Putamen (tissue), 1 donor: ENCODE measurements at regions not wholly inside any gene's neighbourhood (a gene's known extent, or its start where the extent isn't known, plus 50 kb on each side); places are given as distances from the start of the nearest gene placed in this dataset.
"Not testable (repeated sequence)": the region's sequence is repeated elsewhere in the genome, so short reads cannot be mapped to it uniquely, and the experiment has no call there.

Source experiments
- DNase-seq: peaks from one replicate; pipeline ENCODE4 v3.0.0-alpha.2; 2016; ENCODE audit warnings: low spot score

DNA sequence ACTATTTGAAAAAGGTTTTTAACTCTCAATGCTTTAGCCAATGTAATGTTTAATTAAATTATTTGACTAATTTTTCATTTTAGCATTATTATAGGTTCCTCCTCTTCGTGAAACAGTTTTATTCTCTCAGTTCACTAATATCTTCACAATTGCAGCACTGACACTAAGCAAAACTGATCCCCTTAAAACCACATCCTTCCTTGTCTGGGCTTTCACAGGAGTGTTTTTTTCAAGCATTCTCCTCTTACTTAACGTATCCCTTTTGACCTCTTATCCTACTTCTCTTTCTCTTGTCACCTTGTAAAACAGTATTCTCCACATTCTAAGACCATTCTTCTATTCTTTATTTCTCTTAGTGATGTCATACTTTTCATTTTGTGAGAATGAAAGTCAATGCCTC lies 112.8 kb downstream of the DSC3 start:
- DNase-seq = no peak

DNA sequence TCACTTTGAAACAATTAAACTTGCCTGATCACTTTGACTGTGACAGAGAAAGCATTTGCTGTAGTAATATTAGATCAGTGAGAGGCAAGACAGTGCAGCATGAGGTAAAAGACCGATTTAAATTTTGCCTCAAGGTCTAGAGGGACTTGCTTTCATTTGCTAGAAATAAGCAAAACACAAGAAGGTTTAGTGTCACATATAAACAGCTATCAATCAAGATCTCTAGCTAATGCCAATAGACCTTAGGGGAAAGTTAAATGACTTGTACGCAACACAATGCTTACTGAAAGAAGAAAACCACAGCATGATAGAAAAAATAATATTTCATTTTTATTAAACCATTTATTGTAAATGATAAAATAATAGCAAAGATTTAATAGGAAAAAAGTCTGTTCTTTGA lies 113.5 kb downstream of the DSC3 start:
- DNase-seq = no peak

DNA sequence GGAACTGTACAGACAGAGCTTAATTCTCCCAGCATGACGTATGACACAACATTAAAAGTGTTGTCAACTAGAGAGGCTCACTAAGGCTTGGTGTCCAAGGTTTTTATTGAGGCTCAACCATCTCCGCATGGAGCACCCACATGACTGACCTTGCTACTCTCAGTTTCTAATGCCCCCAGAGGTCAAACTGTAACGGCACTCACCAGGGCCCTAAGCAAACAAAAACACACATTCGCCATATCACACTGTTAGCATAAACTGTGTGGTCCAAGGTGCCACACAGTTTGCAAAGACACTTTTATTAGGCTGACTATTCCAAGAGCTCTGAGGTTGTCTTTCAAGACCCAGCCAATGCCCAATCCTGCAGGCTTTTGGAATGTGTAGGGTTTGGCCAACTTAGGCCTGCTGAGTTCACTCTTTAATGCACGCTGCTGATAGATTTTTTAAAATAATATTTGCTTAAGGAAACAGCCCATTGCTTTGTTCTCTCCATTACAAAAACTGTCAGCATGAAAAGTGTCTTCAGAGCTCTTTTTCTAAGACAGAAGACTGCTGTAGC lies 114.9 kb downstream of the DSC3 start:
- no peak for DNase-seq

DNA sequence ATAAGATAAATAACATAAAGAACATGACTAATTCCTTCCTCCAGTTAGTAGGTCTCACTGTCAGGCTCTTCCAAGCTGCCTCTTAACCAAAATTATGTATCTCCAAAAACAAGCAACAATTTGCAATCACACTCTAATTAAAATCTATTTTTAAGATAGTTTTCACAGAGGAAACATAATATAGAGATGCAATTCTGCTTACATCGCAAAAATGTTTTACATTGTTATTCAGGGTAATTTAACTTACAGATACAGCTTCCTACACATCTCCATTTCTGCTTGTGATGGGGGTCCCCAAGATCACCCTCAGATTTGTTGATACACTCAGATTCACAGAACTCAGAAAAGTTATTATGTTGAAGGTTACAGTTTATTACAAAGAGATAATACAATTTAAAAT lies 115.5 kb downstream of the DSC3 start:
- DNase-seq = no peak

DNA sequence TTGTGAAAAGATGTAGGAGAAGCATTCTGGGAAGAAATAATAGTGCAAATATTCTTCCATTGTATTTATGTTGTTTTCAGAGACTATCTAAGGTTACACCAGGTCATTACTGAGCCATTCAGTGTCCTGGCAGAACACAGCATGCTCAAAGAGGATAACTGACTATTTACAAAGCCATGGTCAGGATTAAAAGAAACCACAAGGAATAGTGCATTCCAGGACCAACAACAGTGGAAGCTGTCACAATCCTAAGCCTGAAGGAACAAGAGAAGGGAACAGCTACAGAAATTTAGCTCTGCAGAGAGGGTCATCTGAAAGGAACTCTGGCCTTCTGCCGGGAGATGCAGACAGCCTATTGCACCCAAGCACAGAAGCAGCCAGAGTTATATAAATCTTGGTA lies 116.7 kb downstream of the DSC3 start:
- no peak for DNase-seq

DNA sequence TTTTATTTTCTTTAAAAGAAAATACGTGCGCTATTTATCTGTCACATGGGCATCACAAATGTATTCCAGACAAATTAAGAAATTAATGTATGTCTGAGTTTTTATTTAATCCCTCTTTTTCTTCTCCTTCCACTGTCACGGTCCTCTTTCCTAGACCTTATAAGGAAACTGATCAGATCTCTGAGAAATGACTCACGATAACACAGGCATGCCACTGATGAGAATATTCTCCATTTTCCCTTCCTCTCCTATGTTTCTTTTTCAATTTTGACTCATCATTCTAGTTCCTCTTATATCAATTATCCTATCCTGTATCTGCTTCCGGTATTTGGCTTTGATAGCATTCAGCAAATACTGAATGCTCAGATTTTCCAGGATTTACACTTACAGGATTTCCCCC lies 121.8 kb downstream of the DSC3 start:
- DNase-seq = no peak

DNA sequence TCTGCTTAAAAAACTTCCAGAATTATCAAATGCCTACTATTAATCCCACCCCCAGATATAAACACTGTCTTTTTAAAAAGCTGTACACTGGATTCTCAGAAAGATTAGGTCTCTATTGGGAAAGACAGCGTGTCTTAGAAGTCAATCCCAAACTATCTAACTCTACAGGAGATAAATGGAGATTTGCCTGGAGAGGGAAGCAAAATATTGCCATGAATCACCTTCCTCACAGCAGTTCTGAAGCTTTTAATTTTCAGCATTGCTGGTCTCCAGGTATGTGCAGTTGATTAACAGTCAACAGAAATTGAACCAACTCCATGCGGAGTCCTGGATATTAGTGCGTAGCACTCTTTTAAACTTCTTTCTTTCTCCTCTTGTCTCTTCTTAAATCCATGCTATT lies 122.2 kb downstream of the DSC3 start:
- no peak for DNase-seq

GRCh38 chr18:30917651-30918050 lies 124.9 kb downstream of the DSC3 start:
- DNase-seq = no peak

DNA sequence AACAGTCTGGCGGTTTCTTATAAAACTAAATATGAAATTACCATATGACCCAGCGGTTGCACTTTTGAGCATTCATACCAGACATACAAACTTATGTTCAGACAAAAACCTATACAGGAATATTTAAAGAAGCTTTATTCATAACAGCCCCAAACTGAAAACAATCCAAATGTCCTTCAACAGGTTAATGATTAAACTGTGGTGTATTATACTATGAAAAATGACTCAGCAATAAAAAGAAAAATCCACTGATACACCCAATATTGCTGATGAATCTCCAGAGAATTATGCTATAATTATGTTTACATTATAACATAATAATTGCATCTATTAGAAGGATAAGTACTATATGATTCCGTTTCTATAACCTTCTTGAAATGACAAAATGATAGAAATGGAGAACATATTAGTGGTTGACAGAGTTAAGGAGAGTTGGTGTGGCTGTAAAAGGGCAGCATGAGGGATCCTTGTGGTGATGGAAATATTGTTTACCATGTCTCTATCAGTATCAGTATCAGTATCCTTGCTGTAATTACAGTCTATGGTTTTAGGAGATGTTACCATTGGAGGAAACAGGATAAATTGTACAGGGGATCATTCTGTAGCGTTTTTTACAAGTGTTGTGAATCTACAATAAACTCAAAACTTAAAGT lies 127.1 kb downstream of the DSC3 start:
- no peak for DNase-seq

DNA sequence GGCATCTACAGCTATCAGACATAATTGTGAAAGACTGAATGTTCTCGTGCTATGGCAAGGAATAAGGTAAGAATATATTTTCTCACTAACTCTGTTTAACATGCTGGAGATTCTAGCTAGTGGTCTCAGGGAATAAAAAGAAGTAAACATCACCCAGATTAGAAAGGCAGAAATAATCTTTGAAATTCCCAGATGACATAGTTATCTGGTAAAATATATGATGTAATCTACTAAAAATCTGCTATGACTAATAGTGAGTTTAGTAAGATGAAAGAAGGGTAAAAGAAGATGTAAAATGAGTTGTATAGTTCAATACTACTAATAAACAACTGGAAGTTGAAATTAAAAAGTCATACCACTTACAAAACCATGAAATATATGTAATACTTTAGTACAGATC lies 134.2 kb downstream of the DSC3 start:
- no peak for DNase-seq

- no peak for DNase-seq
Observed at GRCh38 chr18:30903566-30903965, 139.0 kb downstream of the DSC3 start.

- DNase-seq = peak; percentile 27
Observed at GRCh38 chr18:30889519-30890301, 152.8 kb downstream of the DSC3 start.

DNA sequence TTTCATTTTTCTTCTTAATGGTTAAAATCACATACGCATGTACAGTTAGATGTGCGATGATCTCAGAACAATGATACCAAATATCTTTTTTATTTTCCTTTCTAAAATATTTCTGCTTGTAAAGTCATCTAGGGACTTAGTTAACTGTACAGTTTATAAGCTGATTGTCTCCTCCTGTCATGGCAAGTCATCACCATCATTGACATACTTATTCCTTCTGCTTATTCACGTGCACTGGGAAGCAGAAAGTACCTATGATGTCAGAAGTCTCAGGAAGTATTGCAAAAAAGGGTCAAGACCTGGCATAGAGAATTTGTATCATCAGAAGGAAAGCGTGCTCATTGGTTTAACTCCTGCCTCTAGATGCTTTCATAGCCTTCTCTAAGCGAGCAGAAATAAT lies 154.2 kb downstream of the DSC3 start:
- no peak for DNase-seq

GRCh38 chr18:30886998-30887397 lies 155.5 kb downstream of the DSC3 start:
- no peak for DNase-seq

GRCh38 chr18:30870466-30870865 lies 172.1 kb downstream of the DSC3 start:
- DNase-seq = no peak

DNA sequence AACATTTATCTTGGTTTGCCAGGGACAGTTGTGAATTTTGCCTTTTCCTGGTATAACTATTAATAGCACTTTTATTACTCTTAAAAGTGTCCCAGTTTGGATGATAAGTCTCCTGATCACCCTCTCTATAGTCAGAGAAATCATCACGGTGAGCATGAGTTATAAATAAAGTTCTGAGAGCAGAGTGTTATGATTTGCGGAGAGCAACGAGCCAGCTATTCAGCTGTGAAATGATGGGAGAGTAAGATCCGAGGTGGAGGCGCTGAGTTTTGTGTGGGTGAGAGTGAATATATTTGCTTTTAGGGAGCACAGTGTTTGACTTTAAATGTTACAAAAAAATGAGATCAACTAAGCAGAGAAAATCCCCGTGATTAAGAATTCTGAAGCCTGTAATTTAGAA lies 179.6 kb downstream of the DSC3 start:
- peak; percentile 77 for DNase-seq

GRCh38 chr18:30860741-30861140 lies 181.8 kb downstream of the DSC3 start:
- no peak for DNase-seq

GRCh38 chr18:30859036-30859435 lies 183.5 kb downstream of the DSC3 start:
- no peak for DNase-seq

DNA sequence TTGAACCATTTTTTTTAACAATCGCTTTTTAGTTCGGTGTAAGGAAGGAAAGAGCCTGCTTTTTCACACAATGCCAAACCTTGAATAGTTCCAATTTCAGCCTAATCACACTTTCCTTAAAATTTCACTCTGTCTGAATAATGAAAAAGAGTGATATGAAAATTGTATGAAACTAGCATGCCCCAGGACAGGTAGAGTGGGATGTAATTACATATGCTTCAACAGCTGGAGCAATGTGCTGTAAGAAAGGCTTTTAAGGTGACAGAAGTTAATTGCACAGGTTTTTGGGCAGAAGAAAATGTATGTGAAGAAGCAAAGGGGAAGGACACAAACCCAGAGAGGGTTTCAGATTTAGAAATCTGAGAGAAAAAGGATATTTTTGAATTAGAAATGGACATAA lies 184.0 kb downstream of the DSC3 start:
- no peak for DNase-seq

GRCh38 chr18:30855762-30856161 lies 186.8 kb downstream of the DSC3 start:
- no peak for DNase-seq

- no peak for DNase-seq
Observed at GRCh38 chr18:30852980-30853379, 189.6 kb downstream of the DSC3 start.

- DNase-seq = peak; percentile 20
Observed at GRCh38 chr18:30852541-30852940, 190.0 kb downstream of the DSC3 start.

GRCh38 chr18:30839056-30839561 lies 203.4 kb downstream of the DSC3 start:
- DNase-seq = not testable (repeated sequence)
